ENCODE measurements at regions not wholly inside any gene's neighbourhood (a gene's known extent, or its start where the extent isn't known, plus 50 kb on each side); places are given as distances from the start of the nearest gene placed in this dataset.

- TF ChIP-seq MXI1 (IDR thresholded peaks at IDR 0.05; ENCODE audit: low read depth, low read length) = no peak
- no peak for TF ChIP-seq CTCF (IDR thresholded peaks at IDR 0.05)
- no peak for TF ChIP-seq FOXJ3 (CRISPR knock-in tag; IDR thresholded peaks at IDR 0.05)
- TF ChIP-seq RCOR1 (IDR thresholded peaks at IDR 0.05; ENCODE audit: low read length) = no peak
- no peak for TF ChIP-seq REST (IDR thresholded peaks at IDR 0.05; ENCODE audit: low read depth, low read length)
- no peak for TF ChIP-seq USF1 (IDR thresholded peaks at IDR 0.05; ENCODE audit: borderline replicate concordance, low read depth)
- no peak for TF ChIP-seq CHD2 (IDR thresholded peaks at IDR 0.05; ENCODE audit: low read length, partially characterized antibody)
- TF ChIP-seq RAD21 (IDR thresholded peaks at IDR 0.05; ENCODE audit: low read length) = no peak
- TF ChIP-seq FOSL2 (IDR thresholded peaks at IDR 0.05; ENCODE audit: borderline replicate concordance, low read depth) = no peak
- TF ChIP-seq MAX (IDR thresholded peaks at IDR 0.05; ENCODE audit: low read depth) = no peak
Measured at GRCh38 chr10:94103192-94103591, 109.5 kb downstream of the PLCE1 start.
